GM12892 (cell line): ENCODE measurements at regions not wholly inside any gene's neighbourhood (a gene's known extent, or its start where the extent isn't known, plus 50 kb on each side); places are given as distances from the start of the nearest gene placed in this dataset.

ENCODE experiments used
- POLR2A ChIP-seq: IDR thresholded peaks from 2 replicates; pipeline ENCODE4 v1.6.1; 2011; ENCODE audit warnings: low read depth, low read length, control low read depth
- POLR2AphosphoS5 ChIP-seq: IDR thresholded peaks from 2 replicates; pipeline ENCODE4 v1.6.1; 2011; ENCODE audit warnings: low read depth, low read length, control low read depth
- TAF1 ChIP-seq: IDR thresholded peaks from 2 replicates; pipeline ENCODE4 v1.6.1; 2011; ENCODE audit warnings: low read depth, mild to moderate bottlenecking, control low read depth, low read length, borderline replicate concordance

DNA sequence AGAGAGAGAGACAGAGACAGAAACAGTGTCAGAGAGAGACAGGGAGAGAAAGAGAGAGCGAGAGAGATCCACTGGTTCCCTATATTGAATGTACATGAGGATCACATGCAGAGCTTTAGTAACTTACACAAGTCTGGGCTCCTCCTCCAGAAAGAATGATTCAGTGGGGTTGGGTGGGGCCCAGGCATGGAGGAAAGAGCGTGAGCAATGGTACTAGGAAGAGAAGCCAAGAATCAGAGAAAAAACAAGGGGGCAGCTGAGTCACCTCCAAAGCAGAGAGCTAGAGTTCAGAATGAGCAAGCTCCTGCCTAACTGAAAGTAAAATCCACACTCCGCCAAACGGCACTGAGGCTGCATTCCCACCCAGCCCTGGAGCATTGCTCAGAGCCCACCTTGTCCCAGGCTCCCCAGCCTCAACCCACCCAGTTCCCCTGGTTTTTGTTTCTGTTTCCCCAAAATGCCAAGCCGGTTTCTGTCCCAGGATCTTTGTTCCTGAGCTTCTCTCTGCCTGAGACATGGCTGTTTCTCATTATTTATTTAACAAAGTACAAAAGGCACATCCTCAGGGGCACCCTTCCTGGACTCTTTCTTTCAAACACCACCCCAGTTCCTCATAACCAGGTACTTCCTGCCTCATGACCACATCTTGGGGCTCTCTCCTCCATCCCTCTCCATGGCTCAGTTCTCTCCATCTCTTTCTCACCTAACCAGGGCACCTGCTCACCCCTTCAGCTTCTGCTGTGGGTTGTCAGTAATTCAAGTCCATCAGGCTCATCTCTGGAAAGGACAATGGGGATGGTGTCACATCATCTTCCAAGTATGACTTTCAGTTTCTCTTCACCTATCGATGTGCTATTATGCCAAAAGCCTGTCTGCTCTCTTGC lies 670.3 kb upstream of the TBX3 start:
- peak; percentile 19; the same call in 1 of the 2 replicates for TF ChIP-seq POLR2A
- TF ChIP-seq POLR2AphosphoS5: 0 out of 2 replicates have a peak, but pooled peaks have one; percentile 22
- no peak for TF ChIP-seq TAF1
